GM19455 (cell line): ENCODE measurements at regions not wholly inside any gene's neighbourhood (a gene's known extent, or its start where the extent isn't known, plus 50 kb on each side); places are given as distances from the start of the nearest gene placed in this dataset.
"Not testable (repeated sequence)": the region's sequence is repeated elsewhere in the genome, so short reads cannot be mapped to it uniquely, and the experiment has no call there.

Experiments
- ATAC-seq: cut with Tn5 transposase; IDR thresholded peaks from one replicate; pipeline ENCODE4 v1.9.1; 2021; ENCODE audit not compliant: unreplicated experiment

DNA sequence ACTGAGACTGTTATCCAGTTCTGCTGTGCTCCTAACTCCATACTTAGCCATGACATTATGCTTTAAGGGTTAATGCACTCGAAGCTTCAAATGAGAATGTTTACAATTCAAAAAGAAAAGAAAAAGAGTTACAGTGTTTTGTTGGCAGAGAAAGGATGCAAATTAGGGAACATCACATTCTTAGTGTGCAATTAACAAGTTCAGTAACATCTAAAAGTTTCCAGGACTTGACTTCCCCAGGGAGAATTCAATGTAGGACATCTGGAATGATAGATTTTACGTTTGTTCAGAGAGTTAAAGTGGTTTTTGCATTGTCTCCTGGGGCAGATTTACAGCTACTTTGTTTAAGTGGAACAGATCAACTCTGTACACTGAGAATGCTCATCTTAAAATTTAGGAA lies 525.2 kb downstream of the LIG4 start:
- no peak for ATAC-seq

DNA sequence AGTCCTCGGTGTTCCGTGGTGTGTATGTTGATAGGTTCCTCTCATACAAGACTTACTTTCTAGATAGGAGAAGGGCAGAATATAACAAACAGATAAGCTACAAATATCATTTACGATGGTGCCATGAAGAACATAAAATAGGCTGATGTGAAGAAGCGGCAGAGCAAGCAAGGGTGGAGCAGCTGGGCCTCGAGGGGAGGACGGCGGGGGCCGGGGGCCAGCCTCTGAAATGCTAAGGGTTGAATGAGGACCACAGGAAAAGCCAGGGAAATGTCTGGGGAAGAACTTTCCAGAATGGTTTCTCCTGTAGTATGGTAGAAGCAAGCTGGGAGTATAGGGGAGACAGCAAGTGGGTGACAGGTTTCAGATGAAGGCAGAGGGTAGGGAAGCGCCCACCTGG lies 529.5 kb downstream of the LIG4 start:
- no peak for ATAC-seq

DNA sequence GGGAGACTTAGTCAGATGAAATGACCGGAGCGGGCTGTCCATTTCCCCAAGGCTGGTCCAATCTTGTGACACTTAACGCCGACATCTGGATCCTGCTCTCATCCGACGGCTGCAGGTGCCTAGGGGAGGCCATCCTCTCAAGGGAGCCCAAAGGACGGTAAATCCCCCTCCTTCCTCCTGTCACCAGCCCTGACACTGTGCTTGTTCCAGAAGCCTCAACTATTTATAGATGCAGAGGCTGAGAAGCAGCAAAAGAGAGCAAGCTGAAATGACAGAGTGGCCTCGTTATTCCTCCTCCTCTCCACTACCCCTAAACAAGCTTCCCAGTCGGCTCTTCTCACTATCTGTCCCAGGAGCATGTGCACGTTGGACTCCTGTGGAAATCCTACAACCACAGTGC lies 533.7 kb downstream of the LIG4 start:
- ATAC-seq: no peak

DNA sequence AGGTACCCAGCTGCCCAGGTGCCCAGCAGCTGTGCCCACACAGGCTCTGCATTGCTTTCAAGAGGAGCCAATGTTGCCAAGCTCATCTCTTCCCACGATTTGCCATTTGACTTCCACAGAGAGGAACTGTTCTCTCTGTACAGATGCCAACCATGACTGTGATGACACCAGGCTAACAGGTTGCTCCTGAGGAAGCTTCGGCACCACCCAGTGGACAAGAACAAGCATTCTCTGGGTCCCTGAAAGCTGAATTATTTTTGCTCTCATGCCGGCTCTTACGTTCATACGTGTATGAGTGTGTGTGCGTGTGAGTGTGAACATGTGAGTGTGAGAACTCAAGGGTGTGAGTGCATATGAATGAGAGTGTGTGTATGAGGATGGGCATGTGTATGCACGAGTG lies 535.2 kb downstream of the LIG4 start:
- ATAC-seq: no peak

DNA sequence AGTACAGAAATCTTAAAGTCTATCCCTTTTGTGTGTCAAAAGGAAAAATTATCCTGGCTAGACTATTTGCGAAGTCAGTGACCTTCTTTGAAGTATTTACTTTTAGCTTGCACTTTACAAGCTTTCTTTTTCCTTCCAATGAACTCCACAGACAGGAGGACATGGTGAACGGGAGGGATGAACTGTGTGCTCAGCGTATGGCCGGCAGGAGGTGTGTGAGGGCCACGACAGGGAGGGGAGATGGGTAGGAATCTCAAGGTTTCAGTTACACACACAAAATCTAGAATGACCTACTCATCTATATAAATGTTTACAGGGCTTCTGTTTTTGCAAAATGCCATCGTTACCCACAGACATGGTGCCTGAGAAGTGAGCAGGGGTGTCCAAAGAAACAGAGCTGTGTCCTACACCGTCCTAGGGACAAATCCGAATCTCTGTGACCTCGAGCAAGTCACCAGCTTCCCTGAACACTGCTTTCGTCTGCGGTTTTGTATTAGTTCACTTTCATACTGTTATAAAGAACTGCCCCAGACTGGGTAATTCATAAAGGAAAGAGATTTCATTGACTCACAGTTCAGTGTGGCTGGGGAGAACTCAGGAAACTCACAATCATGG lies 537.2 kb downstream of the LIG4 start:
- ATAC-seq: no peak

DNA sequence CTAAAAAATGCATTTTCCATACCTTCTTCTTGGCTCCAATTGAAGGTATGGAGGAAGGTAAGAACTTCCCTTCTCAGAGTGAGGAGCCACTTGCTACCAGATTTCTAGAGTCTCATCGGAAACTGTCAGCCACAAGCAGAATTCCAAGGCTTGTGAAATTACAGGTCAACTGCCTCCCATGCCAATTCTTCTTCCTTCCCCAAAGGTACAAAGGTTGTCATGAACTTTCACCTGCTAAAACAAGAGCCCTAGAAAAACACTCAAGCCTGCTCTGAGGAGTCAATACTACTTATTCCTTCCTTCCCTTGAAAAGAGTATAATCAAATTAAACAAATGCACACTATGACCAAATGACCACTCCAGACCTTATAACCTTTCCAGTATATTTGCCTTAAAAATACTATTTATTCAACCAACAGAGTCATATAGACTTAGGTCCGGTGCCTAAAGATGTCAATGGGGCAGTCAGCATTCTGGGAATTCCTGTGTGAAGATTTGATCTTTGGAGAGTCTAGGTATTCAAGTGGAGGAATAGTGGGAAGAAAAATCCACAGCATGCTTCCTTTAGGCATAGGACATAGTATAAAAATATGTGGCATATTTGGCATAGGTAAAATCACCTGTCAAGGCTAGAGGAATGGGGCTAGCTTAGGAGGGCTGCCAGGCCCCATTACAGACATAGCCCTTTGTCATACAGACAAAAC lies 539.3 kb downstream of the LIG4 start:
- ATAC-seq: no peak

DNA sequence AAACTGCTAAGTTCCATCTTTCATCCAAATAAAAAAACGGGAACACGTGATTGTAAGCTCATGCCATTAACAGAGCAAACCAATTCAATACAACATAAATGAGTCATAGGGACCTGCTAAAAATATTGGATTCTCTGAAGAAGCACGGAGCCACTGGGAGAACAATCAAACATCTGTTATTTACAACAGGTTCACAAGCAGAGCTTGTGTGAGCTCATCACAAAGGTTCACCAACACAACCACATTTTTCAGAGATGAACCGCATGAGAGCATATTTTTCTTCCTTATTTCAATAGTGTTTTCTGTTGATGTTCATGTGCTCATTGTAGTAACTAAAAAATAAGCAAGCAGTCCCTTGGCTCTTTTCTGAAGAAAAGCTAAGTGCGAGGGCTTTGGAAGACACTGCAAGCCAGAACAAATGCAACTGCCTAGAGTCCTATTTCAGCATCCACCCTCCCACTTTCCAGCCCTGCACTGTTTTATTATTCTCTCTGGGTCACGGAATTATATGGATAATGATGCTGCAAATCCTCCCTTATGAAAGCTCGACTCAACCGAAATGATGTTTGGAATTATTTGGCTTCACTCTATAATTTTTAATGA lies 545.8 kb downstream of the LIG4 start:
- no peak for ATAC-seq

DNA sequence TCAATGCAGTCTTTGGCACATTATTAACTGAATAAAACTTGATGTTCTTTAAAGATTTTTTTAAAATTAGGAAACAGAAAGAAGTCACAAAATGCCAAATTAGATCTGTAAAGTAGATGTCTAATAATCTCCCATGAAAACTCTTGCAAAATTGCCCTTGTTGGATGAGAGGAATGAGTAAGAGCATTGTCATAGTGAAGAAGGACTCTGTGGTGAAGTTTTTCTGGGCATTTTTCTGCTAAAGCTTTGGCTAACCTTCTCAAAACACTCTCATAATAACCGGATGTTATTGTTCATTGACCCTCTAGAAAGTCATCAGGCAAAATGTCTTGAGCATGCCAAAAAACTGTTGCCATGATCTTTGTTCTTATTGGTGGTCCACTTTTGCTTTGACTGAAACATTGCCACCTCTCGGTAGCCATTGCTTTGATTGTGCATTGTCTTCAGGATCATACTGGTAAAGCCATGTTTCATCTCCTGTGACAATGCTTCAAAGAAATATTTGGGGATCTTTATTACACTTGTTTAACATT lies 549.3 kb downstream of the LIG4 start:
- ATAC-seq: no peak

DNA sequence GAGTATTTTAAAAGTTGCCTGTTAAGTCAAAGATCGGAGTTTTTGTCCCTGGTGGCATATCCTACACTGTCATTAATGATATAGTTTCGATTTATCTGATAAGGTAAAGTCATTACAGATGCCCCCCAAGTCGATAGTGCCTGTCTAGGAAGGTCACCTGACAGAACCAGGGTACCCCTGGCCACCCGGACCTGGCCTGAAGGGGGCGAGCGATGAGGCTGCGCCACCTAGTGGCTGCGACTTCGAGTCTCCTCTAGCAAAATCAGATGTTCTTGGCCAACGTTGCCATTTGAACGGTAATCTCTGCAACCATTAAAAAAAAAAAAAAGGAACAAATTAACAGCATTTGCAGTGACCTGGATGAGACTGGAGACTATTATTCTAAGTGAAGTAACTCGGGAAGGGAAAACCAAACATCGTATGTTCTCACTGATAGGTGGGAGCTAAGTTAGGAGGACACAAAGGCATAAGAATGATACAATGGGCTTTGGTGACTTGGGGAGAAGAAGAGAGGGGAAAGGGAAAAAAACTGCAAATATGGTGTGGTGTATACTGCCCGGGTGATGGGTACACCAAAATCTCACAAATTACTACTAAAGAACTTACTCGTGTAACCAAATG lies 565.1 kb downstream of the LIG4 start:
- ATAC-seq: peak; percentile 95

DNA sequence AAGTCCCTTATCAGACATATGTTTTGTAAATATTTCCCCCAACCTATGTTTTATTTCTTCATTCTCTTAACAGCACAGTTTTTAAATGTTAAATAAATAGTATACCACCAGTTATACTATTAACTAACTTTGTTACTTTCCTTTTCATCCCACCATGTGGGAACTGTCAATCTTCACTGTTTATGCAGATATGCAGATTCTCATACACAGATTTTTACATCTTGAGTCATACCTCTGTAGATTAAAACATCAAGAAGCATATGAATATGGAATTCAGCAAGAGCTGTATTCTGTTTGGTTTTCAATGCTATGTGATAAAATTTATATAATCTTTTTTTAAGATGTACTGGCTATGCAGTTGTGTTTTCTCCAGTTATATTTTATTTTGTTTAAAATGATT lies 566.3 kb downstream of the LIG4 start:
- no peak for ATAC-seq

DNA sequence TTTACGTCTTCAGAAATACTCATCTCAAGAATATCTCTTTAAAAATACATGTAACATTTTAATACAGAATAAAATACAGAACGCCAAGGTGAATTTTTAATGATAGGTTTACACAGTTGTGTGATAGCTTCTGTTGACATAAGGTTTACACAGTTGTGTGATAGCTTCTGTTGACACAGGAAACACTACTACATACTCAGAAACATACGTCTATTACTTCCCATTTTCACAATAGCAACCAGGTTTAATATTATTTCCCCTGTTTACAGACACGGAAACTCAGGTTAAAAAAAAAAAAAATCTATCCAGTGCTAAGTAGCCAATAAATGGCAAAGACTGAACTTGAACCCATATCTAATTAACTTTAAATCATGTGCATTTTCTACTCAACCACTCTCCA lies 571.2 kb downstream of the LIG4 start:
- no peak for ATAC-seq

DNA sequence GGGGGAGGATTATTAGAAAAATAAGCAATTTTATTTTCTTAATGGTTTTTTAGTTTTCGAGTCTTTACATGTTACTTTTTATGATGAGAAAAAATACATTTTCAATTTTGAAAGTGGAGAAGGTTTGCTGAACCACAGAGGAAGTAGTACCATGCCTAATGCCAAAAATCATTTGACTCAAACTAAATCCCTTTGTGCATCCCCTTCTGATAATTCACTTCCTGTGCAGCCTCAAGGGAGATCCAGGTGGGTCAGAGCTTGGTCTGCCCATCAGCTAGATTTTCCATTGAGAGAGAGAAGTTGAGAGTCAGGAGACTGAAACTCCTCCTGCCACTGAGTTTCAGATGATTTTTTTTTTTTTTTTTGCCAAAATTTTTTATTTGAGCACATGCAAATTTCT lies 571.7 kb downstream of the LIG4 start:
- ATAC-seq: no peak

DNA sequence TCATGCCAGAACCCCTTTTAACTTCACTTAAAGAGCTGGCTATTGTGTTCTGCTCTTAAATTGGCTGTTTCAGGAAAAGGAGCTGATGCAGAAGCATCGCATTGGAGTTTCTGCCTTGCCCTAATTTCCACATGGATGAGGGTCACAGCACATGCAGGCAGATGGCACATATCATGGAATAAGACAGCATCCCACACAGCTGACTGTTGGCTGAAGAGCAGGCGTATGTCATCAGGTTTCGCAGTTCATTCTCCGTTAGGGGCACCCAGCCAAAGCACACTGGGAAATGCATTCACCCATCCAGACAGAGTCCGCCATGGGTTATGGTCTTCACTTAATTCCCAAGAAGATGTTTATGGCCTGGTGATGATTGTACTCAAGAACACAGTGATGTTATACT lies 572.5 kb downstream of the LIG4 start:
- ATAC-seq: no peak

DNA sequence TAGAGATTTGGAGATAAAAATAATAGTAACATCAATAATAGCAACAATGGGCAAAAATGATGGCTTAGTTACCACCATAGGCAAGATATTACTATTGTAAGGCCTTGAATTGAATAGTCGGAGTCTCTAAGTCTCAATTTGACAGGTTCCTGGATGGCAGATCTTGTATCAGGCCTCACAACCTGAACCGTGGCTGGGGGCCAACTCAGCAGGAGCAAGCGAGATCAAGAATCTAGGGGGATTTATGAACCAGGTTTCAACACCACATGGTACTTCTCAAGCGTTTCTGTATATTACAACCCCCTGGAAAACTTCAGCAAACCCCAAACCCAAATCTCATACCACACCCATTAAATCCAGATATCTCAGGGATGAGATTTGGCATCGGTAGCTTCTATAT lies 573.8 kb downstream of the LIG4 start:
- ATAC-seq: no peak

DNA sequence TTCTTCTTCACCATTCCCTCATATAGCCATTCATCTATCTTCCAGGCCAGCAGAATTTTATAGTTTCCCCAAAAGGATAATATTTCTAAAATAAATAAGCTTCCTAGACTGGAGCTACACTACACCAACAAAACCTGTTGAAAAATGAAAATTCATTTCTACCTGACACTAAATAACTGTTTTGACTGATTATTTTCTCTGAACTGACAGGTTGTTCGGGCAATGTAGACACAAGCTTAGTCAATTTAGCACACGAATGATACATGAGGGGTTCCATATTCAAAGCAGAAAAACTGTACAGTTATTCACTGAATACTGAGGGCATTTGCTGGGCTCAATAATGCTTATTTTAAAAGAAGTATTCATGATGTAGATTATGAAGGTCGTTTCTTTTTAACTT lies 589.7 kb downstream of the LIG4 start:
- no peak for ATAC-seq

DNA sequence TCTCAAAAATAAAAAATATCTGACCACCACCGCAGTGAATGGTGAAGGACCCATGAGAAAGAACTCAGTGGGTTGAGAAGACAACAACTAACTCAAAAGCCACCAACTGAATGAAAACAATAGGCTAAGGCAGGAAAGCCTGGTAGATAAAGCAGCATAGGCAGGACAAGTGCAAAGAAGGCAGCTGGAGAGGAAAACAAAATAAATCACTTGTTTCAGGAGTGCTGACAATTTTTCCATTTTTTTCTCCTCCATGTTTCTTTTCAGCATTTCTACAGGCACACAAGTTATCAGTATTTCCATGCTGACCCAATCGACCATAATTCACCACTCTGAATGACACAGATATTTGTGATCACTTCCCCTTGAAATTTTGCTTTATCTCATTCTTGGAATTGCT lies 597.8 kb downstream of the LIG4 start:
- ATAC-seq: no peak

DNA sequence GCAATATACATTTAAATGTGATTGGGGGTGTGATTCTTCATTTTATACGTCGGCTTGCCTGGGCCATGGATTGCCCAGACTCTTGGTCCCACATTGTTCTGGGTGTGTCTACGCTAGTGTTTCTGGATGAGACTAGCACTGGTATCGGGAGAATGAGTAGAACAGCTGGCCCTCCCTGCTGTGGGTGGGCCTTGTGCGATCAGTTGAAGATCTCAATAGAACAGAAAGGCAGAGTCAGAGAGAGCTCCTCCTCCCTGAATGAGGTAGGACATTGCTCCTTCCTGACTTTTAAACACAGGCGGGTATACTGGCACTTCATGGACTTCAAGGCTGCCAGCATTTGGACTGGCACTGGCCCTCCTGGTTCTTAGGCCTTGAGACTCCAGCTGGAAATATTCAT lies 603.0 kb downstream of the LIG4 start:
- ATAC-seq: no peak

DNA sequence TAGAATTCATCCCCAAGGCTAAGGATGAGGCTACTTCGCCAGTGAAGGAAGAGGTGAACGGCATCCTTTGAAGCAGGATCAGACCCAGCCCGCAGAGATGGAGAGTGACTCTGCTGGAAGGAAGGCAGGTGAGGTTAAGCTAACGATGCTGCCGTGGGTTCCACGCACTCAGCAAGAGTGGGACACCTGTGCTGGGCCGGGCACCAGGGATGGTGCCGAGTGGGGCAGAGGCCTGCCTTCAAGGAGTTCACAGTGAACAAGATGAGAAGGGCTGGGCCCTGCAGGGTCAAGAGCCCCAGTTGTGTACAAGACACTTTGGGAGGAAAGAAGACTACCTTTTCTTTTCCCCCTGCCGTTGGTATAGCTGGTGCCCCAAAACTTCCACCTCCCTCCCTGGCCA lies 606.6 kb downstream of the LIG4 start:
- no peak for ATAC-seq

DNA sequence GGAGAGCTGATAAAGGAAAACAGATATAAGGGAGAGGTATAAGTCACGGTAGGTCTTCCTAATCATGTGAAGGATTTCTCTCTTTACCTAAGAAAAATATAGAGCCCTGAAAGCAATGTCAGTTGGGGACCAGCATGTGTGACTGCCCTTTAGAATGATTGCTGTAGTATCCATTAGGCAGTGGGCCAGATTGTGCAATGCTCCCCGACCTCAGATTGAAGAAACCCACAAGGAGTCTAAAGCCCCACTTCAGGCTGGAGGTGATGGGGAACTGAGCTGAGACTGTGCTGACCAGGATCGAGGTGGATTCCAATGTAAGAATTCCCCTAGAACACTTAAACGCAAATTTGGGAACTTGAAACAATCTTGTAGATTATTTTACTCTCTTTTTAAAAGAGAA lies 614.4 kb downstream of the LIG4 start:
- no peak for ATAC-seq

DNA sequence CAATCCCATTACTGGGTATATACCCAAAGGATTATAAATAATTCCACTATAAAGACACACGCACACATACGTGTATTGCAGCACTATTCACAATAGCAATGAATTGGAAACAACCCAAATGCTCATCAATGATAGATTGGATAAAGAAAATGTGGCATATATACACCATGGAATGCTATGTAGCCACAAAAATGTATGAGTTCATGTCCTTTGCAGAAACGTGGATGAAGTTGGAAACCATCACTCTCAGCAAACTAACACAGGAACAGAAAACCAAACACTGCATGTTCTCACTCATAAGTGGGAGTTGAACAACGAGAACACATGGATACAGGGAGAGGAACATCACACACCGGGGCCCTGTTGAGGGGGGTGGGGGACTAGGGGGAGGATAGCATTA lies 619.0 kb downstream of the LIG4 start:
- ATAC-seq: not testable (repeated sequence)

DNA sequence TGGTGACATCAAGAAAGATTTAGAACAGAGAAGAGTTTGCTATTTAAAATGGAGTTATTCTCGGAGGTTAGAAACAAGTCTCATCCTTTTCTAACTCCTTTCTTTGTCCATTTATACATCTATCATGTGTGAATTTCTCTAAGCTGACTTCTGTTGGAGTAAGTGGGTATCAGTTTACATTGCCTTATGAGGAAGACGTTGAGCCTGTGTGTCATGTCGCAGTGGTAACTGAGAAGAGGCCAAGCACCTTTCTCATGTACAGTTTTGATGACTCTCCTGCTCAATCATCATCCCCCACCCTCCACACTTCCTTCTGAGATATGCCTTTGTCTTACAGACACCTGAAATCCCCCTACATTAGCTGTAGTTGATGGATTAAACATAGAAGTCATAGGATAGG lies 624.8 kb downstream of the LIG4 start:
- ATAC-seq: no peak

DNA sequence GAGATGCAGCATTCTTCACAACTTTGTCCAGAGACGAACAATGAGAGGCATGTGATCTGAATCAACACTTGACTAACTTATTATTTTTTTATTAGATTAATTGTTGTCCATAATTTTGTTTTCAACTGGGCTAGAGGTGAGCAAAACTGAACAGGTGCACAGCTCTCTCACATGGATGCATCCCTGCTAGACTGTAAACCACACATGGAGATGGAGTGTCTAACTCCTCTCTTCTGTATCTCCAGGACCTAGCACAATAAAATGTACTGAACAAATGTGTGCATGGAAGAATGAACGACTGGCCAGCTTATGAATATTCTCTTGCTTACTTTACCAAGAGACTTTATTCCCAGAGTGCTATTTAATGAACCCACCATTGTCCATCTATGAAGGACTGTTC lies 627.7 kb downstream of the LIG4 start:
- no peak for ATAC-seq
